ENCODE measurements at regions not wholly inside any gene's neighbourhood (a gene's known extent, or its start where the extent isn't known, plus 50 kb on each side); places are given as distances from the start of the nearest gene placed in this dataset.

DNA sequence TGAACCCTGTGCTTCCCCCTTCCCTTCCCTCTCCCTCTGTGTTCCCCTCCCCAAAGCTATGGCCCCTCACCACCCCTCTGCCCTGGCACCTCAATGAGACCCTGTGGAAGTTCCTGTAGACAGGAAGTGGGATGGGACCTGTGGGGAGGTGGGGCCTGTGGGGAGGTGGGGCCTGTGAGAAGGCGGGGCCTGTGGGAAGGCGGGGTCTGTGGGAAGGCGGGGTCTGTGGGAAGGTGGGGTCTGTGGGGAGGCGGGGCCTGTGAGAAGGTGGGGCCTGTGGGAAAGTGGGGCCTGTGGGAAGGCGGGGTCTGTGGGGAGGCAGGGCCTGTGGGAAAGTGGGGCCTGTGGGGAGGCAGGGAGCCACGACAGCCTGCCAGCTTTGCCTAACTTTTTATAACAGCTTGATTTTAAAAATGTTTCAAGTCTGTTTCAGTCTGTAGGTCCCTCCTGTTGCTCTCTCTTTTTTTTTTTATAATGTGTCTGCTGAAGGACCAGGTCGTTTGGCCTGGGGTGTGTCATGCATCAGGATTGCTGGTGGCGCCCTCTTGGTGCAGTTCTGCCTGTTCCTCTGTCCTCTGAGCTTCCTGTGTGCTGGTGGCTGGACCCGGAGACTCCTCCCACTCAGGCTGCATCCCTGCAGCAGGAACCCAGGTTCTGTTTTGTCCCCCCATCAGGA is 70.5 kb upstream of the SLCO4A1 start:
- no peak overlapping the region for H3K4me3 ChIP-seq (ENCODE audit: low read depth, low read length)
- in situ Hi-C loops (cut with HindIII; ENCODE audit: low sequenced_read_pairs), result no loop called here
- TF ChIP-seq, protein P1, sequence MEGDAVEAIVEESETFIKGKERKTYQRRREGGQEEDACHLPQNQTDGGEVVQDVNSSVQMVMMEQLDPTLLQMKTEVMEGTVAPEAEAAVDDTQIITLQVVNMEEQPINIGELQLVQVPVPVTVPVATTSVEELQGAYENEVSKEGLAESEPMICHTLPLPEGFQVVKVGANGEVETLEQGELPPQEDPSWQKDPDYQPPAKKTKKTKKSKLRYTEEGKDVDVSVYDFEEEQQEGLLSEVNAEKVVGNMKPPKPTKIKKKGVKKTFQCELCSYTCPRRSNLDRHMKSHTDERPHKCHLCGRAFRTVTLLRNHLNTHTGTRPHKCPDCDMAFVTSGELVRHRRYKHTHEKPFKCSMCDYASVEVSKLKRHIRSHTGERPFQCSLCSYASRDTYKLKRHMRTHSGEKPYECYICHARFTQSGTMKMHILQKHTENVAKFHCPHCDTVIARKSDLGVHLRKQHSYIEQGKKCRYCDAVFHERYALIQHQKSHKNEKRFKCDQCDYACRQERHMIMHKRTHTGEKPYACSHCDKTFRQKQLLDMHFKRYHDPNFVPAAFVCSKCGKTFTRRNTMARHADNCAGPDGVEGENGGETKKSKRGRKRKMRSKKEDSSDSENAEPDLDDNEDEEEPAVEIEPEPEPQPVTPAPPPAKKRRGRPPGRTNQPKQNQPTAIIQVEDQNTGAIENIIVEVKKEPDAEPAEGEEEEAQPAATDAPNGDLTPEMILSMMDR (IDR thresholded peaks at IDR 0.05; ENCODE audit: low read depth, low read length, missing control alignments), result no peak
- DNase-seq (ENCODE audit: low read depth), result no peak

DNA sequence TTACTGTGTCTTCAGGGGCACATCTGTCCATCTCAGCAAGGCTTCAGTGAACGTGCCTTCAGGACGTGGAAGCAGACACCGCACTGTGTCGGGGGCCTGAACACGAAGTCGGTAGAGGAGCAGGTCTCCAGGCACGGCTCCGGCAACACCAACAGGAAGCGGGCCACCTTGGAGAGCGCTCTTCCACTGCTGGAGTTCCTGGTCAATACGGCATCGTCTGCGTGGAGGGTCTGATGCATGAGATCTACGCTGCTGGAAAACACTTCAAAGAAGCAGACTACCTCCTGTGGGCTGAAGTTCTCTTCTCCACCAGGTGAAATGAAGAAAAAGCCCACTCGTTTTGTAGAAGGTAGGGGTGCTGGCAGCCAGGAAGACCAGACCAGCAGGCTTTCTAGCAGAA is 69.3 kb upstream of the SLCO4A1 start:
- TF ChIP-seq, protein P1 (IDR thresholded peaks at IDR 0.05; ENCODE audit: low read depth, low read length, missing control alignments), result no peak
- no peak overlapping the region for H3K4me3 ChIP-seq (ENCODE audit: low read depth, low read length)
- DNase-seq (ENCODE audit: low read depth), result no peak
- in situ Hi-C loops (cut with HindIII; ENCODE audit: low sequenced_read_pairs), result no loop called here

DNA sequence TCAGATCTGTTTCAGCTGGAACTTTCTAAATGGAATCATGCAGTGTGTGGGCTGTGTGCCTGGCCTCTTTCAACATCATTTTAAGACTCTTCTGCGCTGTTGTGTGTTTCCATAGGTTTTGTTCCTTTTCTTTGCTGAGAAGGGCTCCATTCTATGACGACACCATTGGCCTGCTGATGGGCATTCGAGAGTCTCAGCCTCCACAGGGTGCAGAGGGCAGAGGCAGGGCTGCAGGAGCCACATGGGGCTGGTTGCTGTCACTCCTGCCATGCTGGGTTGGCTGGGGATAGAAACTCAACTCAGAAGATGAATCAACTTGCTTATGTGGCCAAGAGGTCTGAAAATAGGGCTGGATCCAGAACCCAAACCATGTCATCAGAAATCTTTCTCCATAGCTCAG is 68.5 kb upstream of the SLCO4A1 start:
- in situ Hi-C loops (cut with HindIII; ENCODE audit: low sequenced_read_pairs), result no loop called here
- TF ChIP-seq, protein P1 (IDR thresholded peaks at IDR 0.05; ENCODE audit: low read depth, low read length, missing control alignments), result no peak
- no peak overlapping the region for H3K4me3 ChIP-seq (ENCODE audit: low read depth, low read length)
- DNase-seq (ENCODE audit: low read depth), result no peak

DNA sequence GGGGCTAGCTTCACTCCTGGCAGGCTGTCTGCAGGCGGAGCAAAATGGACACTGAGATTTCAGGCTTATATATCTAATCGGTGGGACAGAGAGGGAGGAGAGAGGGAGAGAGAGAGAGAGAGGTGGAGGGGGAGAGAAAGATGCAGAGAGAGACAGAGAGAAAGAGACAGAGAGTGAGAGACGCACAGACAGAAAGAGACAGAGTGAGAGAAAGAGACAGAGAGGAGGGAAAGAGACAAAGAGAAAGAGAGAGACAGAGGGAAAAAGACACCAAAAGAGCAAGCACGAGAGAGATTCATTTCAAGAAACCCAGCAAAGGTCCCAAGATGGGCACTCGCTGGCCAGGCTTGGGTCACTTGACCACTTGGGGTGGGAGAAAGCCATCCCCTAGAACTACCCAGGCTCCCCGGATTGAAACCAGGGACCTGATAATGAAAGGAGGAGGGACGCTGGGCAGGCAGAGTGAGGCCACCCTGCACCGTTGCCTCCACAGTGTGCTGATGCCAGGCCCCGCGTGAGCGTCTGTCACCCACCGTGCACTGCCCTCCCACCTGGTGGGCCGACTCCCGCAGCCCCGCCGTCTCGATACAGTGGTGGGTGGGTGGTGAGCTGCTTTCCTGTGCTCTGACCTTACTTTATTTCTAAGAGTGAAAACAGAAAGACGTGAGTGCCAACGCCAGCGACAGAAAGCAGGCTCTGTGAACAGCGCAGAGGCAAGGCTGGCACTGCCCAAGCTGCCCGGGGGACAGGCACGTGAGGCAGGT is 67.9 kb upstream of the SLCO4A1 start:
- in situ Hi-C loops (cut with HindIII; ENCODE audit: low sequenced_read_pairs), result no loop called here
- TF ChIP-seq, protein P1 (IDR thresholded peaks at IDR 0.05; ENCODE audit: low read depth, low read length, missing control alignments), result no peak
- no peak overlapping the region for H3K4me3 ChIP-seq (ENCODE audit: low read depth, low read length)
- DNase-seq (ENCODE audit: low read depth), result no peak

DNA sequence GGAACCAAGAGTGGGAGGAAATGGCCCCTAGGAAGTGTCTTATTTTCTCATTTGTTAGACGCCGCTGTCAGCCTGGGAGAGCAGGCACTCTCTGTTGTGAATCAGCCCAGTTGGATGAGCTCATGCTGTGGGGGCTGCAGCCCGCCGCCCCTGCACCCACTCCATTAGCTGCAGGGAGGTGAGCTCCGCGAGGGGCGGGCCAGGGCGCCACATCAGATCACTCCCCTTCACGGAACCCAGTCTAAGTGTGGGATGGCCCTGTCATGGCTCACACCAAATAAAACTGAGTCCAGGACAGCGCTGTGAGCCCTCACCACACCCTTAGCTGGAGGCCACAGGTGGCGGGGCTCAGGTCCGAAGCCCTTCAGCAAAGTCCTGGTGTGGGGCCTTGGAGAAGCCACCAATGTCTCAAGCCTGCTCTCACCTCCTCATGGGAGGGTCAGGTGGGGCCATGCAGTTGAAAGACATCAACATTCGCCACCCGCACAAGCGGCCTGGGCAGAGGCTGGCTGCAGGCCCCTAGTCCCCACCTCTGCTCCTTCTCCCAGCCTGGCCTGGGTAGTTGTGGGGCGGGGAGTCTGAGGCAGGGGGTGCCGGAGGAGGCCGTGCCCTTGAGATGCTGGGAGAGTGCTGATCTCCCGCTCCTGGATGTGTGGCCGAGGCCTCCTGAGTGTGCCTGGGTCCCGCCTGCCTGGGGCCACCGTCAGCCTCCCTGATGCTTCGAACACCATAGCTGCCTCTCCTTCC is 66.2 kb upstream of the SLCO4A1 start:
- TF ChIP-seq, protein P1 (IDR thresholded peaks at IDR 0.05; ENCODE audit: low read depth, low read length, missing control alignments), result no peak
- DNase-seq (ENCODE audit: low read depth), result no peak
- in situ Hi-C loops (cut with HindIII; ENCODE audit: low sequenced_read_pairs), result loop anchor here (5.0 kb wide), 1 partner anchor 34 kb away; no protein-coding TSS in a partner anchor
- no peak overlapping the region for H3K4me3 ChIP-seq (ENCODE audit: low read depth, low read length)

DNA sequence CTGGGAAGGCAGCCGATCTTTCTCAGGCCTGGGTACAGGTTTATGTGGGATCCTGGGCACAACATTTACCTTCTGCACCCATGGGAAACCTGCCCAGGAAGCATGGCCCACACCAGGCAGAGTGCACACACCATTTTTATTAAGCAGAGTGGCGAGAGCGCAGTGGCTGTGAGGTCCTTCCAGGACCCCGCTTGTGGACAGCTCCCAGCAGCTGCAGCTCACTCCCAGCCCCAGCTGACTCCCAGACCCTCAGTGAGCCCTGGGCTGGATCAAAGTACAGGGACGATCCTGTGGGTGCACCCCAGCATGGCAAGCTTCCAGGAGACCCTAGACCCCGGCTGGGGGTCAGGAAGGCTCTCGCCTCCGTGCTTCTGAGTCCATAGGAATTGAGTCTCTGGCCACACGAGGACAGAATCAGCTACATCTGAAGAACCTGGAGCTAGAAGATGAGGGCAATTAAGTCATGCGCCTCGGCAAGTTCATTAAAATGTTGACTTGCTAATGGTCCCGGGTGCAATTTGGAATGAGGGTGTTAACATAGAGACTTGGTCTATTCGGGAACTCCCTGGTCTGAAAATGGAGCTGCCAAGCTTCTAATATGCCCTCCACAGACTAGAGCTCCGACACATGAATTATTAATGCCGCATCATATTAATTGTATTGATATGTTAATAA is 65.4 kb upstream of the SLCO4A1 start:
- no peak overlapping the region for H3K4me3 ChIP-seq (ENCODE audit: low read depth, low read length)
- DNase-seq (ENCODE audit: low read depth), result no peak
- in situ Hi-C loops (cut with HindIII; ENCODE audit: low sequenced_read_pairs), result loop anchor here (5.0 kb wide), 1 partner anchor 35 kb away; no protein-coding TSS in a partner anchor
- TF ChIP-seq, protein P1 (IDR thresholded peaks at IDR 0.05; ENCODE audit: low read depth, low read length, missing control alignments), result no peak

All from astrocyte of the cerebellum (primary cell).